Stimulated activated CD8-positive, alpha-beta memory T cell treated with anti-CD3 and anti-CD28 coated beads, Interleukin-15, amount 100 ng/mL, for 48 hours (primary cell): ENCODE measurements at regions not wholly inside any gene's neighbourhood (a gene's known extent, or its start where the extent isn't known, plus 50 kb on each side); places are given as distances from the start of the nearest gene placed in this dataset.
A peak's percentile ranks its signal among the peaks of the same experiment; 100 is the strongest.
"Not testable (repeated sequence)": the region's sequence is repeated elsewhere in the genome, so short reads cannot be mapped to it uniquely, and the experiment has no call there.

Experiments
- DNase-seq, 2 donors: peaks; one replicate each; pipeline ENCODE4 v3.0.0-alpha.2; 2020; ENCODE audit warnings: low read depth in 2 of 2

DNA sequence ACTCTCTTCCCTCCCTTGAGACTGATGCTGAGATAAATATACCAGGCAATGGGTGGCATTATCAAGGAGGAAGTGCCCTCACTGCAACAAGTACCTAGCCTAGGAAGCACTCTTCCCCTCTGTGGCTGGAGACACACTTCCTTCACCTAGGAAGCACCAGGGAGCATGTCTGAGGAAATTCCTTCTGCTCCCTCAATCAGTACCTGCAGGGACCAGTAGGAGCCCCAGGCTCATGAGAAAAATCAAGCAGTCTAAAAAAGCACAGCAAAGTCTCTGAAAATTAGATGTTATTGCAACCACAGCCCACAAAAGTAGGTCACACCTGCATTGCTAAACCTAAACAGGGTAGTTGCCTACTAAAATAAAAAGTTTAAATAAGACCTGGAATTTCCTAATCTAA is 78.2 kb upstream of the TRPM1 start:
- no peak for DNase-seq

DNA sequence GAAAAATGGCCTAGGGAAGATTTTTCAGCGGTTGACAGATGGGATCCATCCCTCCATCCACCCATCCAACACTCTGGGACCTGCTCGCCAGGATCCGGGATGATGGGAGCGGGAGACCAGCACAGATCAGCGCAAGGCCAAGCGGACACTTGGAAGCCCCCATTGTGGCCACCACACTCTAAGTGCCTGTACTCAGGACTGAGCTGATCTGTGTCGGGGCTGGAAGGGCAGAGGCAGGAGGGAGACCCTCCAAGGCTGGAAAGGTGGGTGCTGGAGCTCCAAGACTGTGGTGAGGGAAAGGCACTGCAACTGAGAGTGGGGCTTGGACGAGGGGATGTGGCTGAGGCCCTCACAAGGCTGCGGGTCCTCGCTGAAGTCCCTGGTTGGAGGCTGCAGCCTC is 91.8 kb upstream of the TRPM1 start:
- DNase-seq = no peak

GRCh38 chr15:31195871-31196270 is 94.3 kb upstream of the TRPM1 start:
- DNase-seq = no peak

- DNase-seq = no peak
Observed at GRCh38 chr15:31197497-31198414, 96.2 kb upstream of the TRPM1 start.

DNA sequence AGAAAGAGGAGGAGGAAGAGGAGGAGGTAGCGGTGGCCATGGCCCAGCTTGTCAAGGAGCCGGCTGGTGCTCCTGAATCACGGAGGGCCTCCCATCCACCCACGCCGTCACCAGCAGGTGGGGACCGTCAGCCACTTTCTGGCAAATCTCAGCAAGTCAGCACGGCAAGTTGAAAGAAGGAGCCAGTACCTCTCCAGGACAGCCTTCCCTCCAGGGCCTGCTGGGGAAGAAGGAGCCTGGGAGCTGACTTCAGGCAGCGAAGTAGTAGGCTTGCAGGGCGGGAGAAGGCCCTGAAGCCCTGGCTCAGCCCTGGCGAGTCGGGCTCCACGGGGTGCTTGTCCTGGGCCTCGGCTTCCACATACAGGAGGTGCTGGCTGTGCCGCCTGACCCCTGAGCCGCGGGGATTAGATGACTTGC is 99.2 kb upstream of the TRPM1 start:
- peak; percentile 19 to 43 for DNase-seq

DNA sequence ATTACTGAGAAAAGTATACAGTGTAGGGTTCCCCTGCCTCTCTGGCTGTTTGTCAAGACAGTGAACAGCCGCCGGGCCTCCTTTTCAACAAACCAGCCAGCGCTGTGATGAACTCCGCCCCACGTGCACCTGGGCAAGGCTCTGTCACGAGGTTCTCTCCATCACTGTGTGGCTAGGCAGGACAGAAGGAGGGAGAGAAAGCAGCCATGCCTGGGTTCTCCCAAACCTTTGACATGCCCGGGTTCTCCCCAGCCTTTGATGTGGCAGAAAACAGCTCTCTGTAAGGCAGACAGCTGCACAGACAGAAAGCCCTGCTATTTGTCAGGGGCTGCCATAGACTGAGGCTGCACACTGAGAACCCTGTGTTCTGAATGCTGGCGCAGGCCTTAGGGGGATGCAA is 101.4 kb upstream of the TRPM1 start:
- no peak for DNase-seq

GRCh38 chr15:31203999-31204398 is 102.5 kb upstream of the TRPM1 start:
- no peak for DNase-seq

DNA sequence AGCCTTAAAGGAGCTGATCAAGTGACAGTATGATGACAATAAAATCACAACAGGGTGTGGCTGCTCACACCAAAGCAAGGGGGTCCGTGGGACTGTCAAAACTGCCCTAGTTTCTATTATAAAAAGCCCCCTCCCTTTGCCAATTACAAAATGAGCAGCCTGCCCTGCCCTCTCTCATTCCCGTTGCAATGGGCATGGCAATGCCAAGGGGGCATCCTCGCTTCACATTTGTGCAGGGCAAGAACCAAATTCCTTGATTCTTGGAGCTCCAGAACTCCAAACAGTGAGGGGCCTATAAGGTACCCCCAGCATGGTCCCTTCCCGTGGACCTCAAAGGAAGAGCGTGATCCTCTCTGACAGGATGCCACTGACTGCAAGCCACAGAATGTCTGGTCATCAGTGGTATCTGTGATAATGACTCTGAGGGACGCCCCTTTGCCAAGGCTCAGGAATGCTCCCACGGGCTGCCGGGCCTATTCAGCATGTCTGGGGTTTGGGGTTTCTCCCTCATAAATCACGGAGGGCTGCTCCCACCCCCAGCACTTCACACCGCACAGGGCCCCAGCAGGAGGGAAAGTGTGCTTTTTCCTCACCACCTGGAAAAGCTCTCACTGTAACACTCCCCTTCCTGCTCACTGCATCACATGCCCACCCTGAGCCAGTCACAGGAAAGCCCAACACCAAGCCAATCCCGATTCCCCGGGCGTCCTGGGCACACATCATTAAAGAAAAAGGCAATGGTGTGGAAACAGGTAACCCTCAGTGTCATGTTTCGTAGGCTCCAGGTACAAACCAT is 105.1 kb upstream of the TRPM1 start:
- no peak for DNase-seq

DNA sequence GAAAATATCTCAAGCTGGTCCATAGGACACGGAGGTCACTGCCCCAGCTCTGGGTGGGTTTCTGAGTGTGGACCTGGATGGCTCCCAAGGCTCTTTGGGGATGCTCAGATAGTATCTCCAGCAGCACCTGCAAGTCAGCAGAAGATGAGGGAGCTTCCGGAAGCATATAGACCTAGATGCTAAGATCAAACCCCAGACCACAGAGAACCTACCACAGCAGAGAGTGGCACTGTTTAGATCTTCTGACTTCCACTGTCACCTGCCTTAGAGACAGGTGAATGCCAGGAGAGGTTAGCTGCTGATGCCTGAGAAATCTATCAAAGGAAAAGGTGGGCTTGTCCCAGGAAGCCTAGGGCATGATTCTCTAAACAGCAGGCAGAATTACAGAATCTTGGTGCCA is 105.7 kb upstream of the TRPM1 start:
- DNase-seq = no peak

- DNase-seq = not testable (repeated sequence)
Observed at GRCh38 chr15:31207861-31208260, 106.3 kb upstream of the TRPM1 start.

GRCh38 chr15:31208817-31209216 is 107.3 kb upstream of the TRPM1 start:
- no peak for DNase-seq

DNA sequence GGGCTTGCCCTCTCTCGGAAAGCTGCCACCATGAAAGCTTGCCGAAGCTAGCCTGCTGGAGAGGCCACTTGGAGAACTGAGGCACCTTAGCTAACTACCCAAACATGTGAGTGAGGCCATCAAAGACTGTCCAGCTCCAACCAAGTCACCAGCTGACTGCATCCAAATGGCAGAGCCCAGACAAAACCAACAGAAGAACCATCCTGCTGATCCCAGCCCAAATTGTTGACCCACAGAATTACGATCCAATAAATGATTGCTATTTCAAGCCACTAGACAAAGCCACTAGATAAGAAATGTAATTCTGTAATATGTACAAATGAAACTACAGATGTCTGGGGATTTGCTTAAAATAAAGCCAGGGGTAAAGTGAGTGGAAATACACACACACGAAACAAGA is 109.8 kb upstream of the TRPM1 start:
- DNase-seq = no peak

- DNase-seq = no peak
Observed at GRCh38 chr15:31212326-31213080, 111.0 kb upstream of the TRPM1 start.

DNA sequence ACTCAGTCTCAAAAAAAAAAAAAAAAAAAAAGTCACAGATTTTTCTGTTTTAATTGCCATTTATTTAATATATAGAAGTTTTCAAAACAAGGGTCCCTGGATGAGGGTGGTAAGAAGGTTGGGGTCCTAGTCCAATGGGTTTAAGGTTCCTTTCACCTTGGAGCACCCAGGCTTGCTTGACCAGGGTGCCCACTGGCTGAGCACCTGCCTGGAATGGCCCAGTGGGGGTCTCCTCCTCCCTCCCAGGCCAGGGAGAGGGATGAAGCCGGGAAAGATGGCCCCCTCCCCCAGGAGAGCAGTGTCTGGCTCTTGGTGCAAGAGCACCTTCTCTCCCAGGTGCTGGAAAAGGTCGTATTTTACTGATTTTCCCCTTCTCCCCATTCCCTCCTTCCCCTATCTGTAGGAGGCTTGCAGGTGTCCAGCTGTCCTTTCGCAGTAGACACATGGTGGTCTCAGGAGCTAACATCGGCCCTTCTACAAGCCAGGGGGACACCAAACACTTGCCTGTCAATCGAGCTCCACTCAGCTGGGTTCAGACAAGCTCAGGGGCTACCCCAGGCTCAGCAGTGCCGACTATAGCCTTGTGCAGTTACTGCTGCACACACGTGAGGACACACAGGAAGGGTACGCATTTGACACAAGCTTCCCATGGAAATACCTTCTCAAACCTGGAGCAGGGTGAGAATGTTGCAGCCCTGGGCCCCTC is 112.3 kb upstream of the KLF13 start:
- no peak for DNase-seq

DNA sequence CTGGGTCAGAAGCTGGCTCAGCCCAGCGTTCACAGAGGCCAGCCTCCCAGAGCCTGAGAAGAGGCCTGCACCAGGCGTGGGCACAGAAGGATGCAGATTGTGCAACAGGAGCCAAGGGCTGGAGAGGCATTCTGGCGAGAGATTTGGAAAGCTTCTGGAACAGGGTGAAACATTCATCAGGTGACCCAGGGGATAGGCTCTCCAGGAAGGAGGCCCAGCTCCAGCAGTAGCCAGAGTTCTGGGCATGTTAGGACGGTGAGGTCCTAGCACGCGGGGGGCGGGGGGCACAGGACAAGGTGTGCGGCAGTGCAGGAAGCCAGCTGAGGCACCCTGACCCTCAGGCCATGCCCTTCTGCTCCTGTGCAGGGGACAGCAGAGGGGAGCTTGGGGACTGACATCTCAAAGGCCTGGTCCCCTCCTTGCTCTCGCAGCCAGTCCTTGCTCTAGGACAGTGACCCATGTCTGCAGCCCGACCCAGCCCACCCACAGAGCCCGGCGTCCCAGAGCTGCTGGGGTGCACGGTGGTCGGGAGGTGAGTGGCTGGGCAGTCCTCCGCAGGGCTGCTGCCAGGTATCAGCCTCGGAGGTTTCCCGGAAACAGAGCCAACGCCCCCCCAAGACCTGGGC is 111.7 kb upstream of the KLF13 start:
- no peak for DNase-seq

- peak; percentile 63 to 76 for DNase-seq
Observed at GRCh38 chr15:31215490-31216214, 111.0 kb upstream of the KLF13 start.

DNA sequence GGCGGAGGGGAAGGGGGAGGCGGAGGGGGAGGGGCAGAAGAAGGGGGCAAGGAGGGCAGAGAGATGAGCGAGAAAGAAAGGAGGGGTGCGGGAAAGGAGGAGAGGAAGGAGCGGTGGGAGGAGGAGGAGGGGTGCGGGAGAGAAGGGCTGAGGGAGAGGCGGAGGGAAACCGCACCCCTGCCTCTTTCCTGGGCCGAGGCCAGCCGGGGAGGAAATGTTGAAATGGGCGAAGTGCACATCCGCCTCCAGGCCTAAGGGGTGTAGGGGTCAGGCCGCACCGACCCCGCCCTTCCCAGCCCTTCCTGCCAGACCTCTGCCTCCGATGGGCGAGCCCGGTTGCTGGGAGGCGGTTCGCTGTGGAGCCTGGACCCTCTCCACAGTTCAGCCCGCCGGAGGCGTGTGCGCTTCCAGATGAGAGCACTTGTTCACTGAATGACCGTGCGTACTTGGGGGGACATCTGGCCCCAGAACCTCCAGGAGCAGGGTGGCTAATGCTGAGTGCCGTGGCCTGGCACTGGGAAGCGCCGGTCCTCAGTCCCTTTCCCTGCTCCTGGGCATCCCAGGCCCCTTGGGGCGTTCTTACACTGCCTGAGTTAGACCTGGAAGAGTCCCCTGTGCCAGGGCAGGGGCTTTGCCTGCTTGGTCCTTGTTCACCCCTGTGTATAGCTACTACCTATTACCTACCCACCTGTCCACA is 110.3 kb upstream of the KLF13 start:
- DNase-seq = peak; percentile 38 to 41

- no peak for DNase-seq
Observed at GRCh38 chr15:31217067-31217466, 109.6 kb upstream of the KLF13 start.

DNA sequence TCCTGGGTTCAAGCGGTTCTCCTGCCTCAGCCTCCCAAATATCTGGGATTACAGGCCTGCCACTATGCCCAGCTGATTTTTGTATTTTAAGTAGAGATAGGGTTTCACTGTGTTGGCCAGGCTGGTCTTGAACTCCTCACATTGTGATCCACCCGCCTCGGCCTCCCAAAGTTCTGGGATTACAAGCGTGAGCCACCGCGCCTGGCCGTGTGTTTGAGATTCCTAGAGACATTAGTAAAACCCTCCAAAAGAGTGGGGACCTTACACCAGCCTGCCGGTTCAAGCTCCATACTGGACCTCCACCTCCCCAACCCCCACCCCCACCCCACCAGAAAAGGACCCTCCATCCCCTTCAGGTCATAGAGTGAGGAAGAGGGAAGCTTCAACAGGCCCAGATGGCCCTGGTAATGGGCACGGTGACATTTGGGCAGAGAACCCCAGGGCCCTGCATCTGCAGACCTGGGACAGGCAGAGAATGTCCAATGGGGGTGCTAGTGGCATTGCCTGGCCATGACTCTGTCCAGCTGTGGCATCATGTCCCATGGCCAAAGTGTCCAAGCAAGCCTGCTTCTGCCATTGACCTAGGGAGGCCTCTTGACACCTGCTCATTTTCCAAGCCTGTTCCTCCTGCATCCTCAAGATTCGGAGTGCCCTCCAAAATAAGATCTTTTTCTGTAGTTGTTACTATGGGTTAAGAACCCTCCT is 108.9 kb upstream of the KLF13 start:
- DNase-seq = no peak
